Esophagus mucosa (tissue), 1 donor: ENCODE measurements at regions not wholly inside any gene's neighbourhood (a gene's known extent, or its start where the extent isn't known, plus 50 kb on each side); places are given as distances from the start of the nearest gene placed in this dataset.

ENCODE experiments used
- ATAC-seq: fragments of 200-7000 bp; cut with Tn5 transposase; one replicate; pipeline ENCODE4 v1.9.1; 2020
- donor health status: DM: yes; HTN: yes; CAD: no.

DNA sequence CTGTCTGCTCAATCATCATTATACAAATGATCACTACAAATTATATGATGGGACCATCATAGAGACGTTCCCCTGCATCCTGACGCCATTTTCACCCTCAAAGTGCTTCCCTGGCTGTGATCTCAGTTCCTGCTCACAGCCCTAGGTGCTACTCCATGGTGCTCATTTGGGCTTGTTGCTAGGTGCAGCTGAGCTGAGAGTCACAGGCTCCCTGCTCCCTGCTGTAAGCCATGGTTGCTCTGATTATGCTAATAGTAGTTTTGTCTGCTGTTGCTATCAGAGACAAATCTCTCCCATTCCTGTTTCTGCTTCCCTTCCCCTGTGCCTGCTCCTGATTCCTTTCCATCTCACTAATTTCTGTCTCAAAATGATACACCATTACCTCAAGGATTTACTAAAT is 474.3 kb downstream of the METTL15 start:
- ATAC-seq = no peak

- no peak for ATAC-seq
These were observed 473.4 kb downstream of the METTL15 start for GRCh38 chr11:28581286-28582242.

- no peak for ATAC-seq
These were observed 463.2 kb downstream of the METTL15 start for GRCh38 chr11:28571371-28571770.

DNA sequence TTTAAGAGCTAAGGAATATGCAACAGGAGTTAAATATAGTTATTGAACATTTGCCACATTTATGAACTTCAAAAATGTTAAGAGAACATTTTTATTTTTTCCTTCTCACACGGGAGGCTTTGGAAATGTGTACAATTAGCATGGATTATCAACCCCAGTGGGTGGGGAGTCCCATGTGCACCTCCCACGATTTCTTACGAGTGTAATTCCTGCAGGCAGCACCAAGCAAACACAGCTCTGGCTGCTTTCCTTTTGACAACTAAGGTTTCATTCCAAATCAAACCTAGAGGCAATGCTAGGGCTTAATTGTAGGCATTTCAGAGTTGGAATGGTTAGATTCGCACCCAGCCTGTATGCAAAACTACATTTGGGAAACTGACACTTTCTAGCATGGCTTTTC is 460.9 kb downstream of the METTL15 start:
- ATAC-seq = no peak

GRCh38 chr11:28566339-28567089 is 458.3 kb downstream of the METTL15 start:
- peak; percentile 93 for ATAC-seq

DNA sequence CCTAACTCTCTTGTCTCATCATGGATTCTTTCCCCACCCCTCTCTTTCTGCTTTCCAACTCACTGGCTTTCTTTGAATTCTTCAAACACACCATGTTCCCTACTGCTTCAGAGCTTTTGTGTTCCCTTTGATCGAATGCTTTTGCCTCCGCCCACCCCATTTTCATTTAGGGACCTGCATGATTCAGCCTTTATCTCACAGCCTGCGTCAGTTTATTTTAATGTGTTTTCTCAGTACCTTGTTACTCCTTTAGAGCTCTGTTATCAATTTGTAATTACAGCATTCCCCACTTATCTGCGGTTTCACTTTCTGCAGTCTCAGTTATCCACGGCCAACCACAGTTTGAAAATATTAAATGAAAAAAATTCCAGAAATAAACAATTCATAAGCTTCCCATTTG is 451.3 kb downstream of the METTL15 start:
- ATAC-seq = no peak

DNA sequence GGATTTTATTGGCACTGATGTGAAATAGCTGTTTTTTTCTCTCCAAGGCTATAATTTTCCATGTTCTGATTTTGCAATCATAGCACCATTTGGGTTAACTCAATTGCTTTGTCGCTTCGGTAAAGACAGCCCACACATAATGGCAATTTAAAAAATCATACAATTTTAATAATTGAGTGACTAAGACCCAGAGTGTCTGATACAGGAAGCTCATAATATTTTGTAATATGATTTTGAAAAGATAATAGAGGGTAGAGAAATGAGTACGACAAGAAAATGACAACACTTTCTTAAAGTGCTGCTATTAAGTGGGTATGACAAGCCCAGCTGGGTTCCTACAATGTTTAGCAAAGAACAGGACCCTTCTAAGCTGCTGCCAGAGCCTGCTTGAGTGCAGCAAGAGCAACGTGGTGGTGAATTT is 439.1 kb downstream of the METTL15 start:
- ATAC-seq = no peak

DNA sequence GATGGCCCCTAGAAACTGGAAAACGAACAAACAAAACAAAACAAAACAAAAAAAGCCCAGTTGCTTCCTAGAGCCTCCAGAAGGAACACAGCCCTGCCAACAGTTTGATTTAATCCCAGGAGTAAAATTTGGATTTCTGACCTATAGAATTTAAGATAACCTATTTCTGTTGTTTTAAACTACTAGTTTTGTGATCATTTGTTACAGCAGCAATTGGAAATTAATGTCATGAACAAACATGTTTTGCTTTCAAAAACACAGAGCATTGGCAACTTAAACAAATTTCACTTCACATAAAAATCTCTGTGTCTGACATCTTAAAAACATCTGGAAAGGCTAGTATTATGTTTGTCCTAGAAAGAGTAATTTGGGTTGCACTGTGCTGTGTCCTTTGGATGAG is 437.3 kb downstream of the METTL15 start:
- no peak for ATAC-seq

DNA sequence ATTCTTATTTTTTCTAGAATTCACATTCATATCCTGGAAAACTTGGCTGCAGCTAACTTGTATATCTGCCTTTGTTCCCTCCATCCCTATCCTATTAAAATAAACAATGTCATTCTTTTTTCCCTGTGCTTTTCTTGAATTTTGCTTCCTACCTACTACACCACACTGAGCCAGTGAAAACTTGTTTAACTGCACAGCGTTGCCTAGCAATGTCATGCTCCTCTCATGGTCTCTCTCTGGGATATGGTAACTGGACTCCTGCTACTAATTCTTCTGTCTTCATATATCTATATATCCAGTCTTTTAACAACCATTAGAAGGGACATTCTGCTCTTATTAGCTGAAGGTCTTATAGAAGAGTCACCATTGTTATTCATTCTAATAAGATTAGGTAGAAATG is 434.4 kb downstream of the METTL15 start:
- ATAC-seq = no peak

GRCh38 chr11:28539239-28540030 is 431.2 kb downstream of the METTL15 start:
- ATAC-seq = no peak

- no peak for ATAC-seq
These were observed 429.6 kb downstream of the METTL15 start for GRCh38 chr11:28537822-28538221.

- peak; percentile 77 for ATAC-seq
These were observed 428.5 kb downstream of the METTL15 start for GRCh38 chr11:28536504-28537267.

DNA sequence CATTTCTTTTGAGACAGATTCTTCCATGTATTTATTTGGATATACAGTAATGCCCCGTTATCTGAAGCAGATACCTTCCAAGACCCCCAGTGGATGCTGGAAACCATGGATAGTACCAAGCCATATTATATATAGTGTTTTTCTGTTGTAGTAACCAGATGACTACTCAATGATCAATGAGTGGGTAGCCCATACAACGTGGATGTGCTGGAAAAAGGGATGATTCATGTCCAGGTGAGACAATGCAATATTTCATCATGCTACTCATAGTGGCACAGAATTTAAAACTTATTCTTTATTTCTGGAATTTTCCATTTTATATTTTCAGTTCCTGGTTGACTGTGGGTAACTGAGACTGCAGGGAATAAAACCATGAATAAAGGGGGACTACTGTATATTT is 427.5 kb downstream of the METTL15 start:
- peak; percentile 71 for ATAC-seq

DNA sequence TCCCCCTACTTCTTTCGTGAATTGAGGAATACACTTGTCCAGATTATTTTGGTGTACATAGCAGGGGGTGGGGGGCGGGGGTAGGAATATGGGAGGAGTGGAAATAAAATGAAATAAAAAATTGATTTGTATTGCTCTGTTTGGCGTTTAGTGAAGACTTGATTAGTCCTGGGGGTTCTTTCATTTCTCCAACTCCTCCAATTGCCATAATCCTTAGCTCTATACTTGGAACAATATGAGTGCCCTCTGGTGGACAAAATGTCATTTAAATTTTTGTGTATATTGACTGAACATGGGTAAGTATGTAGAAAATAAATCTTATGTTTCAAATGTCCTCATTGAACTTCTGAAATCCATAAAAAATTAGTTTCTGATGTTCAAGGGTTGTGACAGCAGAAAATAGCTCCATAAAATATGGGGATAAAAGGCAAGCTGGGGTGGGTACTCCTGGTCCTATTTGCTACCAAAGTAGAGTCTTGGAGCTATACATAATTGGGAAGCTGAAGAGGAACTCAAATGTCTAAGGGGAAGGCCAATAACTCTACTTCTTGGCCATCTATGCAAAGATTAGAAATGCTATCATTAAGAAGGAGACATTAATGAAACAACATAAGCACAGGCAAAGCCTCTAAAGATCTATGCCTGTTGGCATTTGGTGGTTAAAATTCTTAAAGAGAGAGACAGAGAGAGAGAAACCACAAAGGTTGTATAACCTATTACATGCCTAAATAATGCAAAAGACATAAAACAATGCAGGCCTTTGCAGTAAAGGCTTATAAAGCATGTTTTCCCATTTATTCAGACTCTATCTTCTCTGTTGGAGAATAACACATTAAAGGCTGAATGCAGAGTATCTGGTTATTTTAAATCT is 421.6 kb downstream of the METTL15 start:
- ATAC-seq = no peak

GRCh38 chr11:28529046-28529445 is 420.9 kb downstream of the METTL15 start:
- ATAC-seq = no peak

DNA sequence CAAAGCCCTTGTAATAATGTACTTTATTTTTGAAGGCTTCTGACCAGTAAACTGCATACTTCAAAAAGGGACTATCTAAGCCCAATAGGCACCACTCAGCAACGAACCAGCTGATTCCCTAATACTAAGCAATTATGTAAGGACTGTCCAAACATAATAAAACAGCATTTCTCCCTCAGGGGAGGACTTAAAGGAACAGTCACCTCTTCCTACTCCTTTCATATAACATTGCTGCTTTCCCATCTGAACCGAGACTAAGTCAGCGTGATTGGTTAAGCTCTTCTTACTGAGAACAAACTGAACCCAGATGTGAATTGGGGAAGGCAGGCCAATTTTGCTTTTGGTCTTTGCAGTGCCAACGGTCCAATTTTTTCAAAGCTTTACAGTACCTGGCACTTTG is 420.0 kb downstream of the METTL15 start:
- ATAC-seq = no peak

GRCh38 chr11:28526406-28526751 is 418.2 kb downstream of the METTL15 start:
- no peak for ATAC-seq

- ATAC-seq = no peak
These were observed 417.6 kb downstream of the METTL15 start for GRCh38 chr11:28525636-28526405.

DNA sequence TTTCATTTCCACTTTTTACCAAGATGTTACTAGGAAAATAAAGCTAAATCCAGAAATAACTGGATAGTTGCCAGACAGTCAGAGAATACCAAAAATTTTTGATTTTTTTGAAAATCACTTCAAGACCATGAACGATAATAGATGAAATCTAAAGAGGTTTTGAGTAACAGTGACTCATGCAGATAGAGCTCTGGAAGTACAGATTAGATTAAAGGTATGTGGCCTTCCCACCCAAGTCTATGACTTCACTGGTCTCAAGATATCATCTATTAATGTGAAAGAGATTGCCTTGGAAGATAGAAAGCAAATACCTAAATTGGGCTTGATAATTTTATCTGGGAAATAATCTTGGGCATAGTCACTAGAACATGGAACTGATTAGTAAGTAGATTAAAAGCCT is 415.9 kb downstream of the METTL15 start:
- ATAC-seq = no peak

- ATAC-seq = no peak
These were observed 412.9 kb downstream of the METTL15 start for GRCh38 chr11:28521075-28521474.
